IPS DF 4.7 (cell line): ENCODE measurements at regions not wholly inside any gene's neighbourhood (a gene's known extent, or its start where the extent isn't known, plus 50 kb on each side); places are given as distances from the start of the nearest gene placed in this dataset.

ENCODE experiments used
- DNase-seq: peaks from one replicate; pipeline ENCODE4 v3.0.0-alpha.2; 2013; ENCODE audit warnings: low spot score; ENCODE audit errors: extremely low read depth

- DNase-seq: no peak
Measured at GRCh38 chr4:27251771-27252170, 391.1 kb downstream of the STIM2 start.

- no peak for DNase-seq
Measured at GRCh38 chr4:27267339-27267969, 406.8 kb downstream of the STIM2 start.

- DNase-seq: no peak
Measured at GRCh38 chr4:27267970-27268355, 407.3 kb downstream of the STIM2 start.

- DNase-seq: no peak
Measured at GRCh38 chr4:27270435-27270834, 409.8 kb downstream of the STIM2 start.

- no peak for DNase-seq
Measured at GRCh38 chr4:27271555-27271954, 410.9 kb downstream of the STIM2 start.

GRCh38 chr4:27272217-27272616 lies 411.6 kb downstream of the STIM2 start:
- DNase-seq: no peak

- no peak for DNase-seq
Measured at GRCh38 chr4:27276307-27277073, 415.8 kb downstream of the STIM2 start.

- DNase-seq: no peak
Measured at GRCh38 chr4:27278615-27279375, 418.2 kb downstream of the STIM2 start.

GRCh38 chr4:27288496-27288895 lies 427.9 kb downstream of the STIM2 start:
- DNase-seq: no peak

- DNase-seq: no peak
Measured at GRCh38 chr4:27289704-27290103, 429.1 kb downstream of the STIM2 start.

- DNase-seq: no peak
Measured at GRCh38 chr4:27293831-27294230, 433.2 kb downstream of the STIM2 start.

- no peak for DNase-seq
Measured at GRCh38 chr4:27304751-27305150, 444.1 kb downstream of the STIM2 start.

- DNase-seq: no peak
Measured at GRCh38 chr4:27305246-27305645, 444.6 kb downstream of the STIM2 start.

- DNase-seq: no peak
Measured at GRCh38 chr4:27308379-27308778, 447.7 kb downstream of the STIM2 start.

- DNase-seq: no peak
Measured at GRCh38 chr4:27315625-27316024, 455.0 kb downstream of the STIM2 start.

GRCh38 chr4:27316176-27316575 lies 455.5 kb downstream of the STIM2 start:
- DNase-seq: no peak

- DNase-seq: peak; percentile 56
Measured at GRCh38 chr4:27318740-27319139, 458.1 kb downstream of the STIM2 start.

- no peak for DNase-seq
Measured at GRCh38 chr4:27326991-27327390, 466.4 kb downstream of the STIM2 start.

- DNase-seq: no peak
Measured at GRCh38 chr4:27327421-27328181, 467.0 kb downstream of the STIM2 start.

- no peak for DNase-seq
Measured at GRCh38 chr4:27338530-27338929, 477.9 kb downstream of the STIM2 start.

- no peak for DNase-seq
Measured at GRCh38 chr4:27343411-27343810, 482.8 kb downstream of the STIM2 start.

GRCh38 chr4:27350161-27350560 lies 489.5 kb downstream of the STIM2 start:
- no peak for DNase-seq
